ENCODE measurements at regions not wholly inside any gene's neighbourhood (a gene's known extent, or its start where the extent isn't known, plus 50 kb on each side); places are given as distances from the start of the nearest gene placed in this dataset.

DNA sequence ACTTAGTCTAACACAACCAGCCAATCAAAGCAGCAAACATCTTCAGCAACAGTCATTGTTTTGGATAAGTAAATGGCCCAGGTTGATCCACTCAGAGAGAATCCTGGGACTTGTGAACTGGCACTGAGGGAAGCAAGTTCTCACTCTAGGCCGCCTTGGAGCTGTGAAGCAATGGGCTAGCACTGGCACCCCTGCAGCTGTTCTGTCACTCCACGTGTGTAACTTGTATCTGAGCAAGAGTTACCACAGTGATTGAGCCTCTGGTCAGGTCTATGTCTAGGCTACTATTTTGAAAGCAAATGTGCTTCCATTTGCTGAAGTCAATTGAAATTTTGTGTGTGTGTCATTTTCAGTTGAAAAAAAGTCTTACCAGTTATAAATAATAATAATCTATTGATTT lies 57.2 kb upstream of the HS3ST1 start:
- DNase-seq (ENCODE audit: low spot score) (no peak), ATAC-seq (no peak)
- no peak overlapping the region for H3K27ac Mint-ChIP-seq
- H3K9me3 Mint-ChIP-seq, result peaks cover 59% of the 10 kb centered on the region
- peaks cover 41% of the 10 kb centered on the region for H3K36me3 Mint-ChIP-seq
- H3K4me1 Mint-ChIP-seq, result no peaks in the 10 kb centered on the region
- peaks cover 5% of the 10 kb centered on the region; the same call in 1 of the 2 replicates for H3K27me3 Mint-ChIP-seq (ENCODE audit: low read depth)
- CTCF ChIA-PET, result no interaction called here
- no peak for TF ChIP-seq ZNF512 (CRISPR knock-in tag; IDR thresholded peaks at IDR 0.05; ENCODE audit: borderline replicate concordance)
- TF ChIP-seq NFYB (CRISPR knock-in tag; conservative IDR thresholded peaks at IDR 0.05; ENCODE audit: low read depth), result no peak
- TF ChIP-seq CREM (CRISPR knock-in tag; IDR thresholded peaks at IDR 0.05), result no peak
- TF ChIP-seq TEAD4 (CRISPR knock-in tag; IDR thresholded peaks at IDR 0.05), result no peak
- no peak for TF ChIP-seq SMAD3 (CRISPR knock-in tag; IDR thresholded peaks at IDR 0.05; ENCODE audit: borderline replicate concordance)
- TF ChIP-seq E2F5 (CRISPR knock-in tag; IDR thresholded peaks at IDR 0.05), result no peak
- POLR2A ChIA-PET, result no interaction called here
- H3K4me3 Mint-ChIP-seq, result no peak overlapping the region

GRCh38 chr4:11484531-11484930 lies 55.8 kb upstream of the HS3ST1 start:
- H3K36me3 Mint-ChIP-seq, result peaks cover 34% of the 10 kb centered on the region
- TF ChIP-seq ZNF138 (CRISPR knock-in tag; conservative IDR thresholded peaks at IDR 0.05) (no peak), NR1H2 (CRISPR knock-in tag; IDR thresholded peaks at IDR 0.05) (no peak), IRF1 (CRISPR knock-in tag; IDR thresholded peaks at IDR 0.05) (no peak), EMX1 (CRISPR knock-in tag; IDR thresholded peaks at IDR 0.05) (no peak), TEAD1 (CRISPR knock-in tag; IDR thresholded peaks at IDR 0.05) (no peak), ZNF396 (CRISPR knock-in tag; IDR thresholded peaks at IDR 0.05; ENCODE audit: borderline replicate concordance) (no peak), RORB (CRISPR knock-in tag; IDR thresholded peaks at IDR 0.05) (no peak), NFYB (CRISPR knock-in tag; conservative IDR thresholded peaks at IDR 0.05; ENCODE audit: low read depth) (no peak), ZNF317 (CRISPR knock-in tag; IDR thresholded peaks at IDR 0.05; ENCODE audit: borderline replicate concordance, low read depth) (no peak), NFE2L1 (CRISPR knock-in tag; IDR thresholded peaks at IDR 0.05) (no peak), NR2C2 (CRISPR knock-in tag; IDR thresholded peaks at IDR 0.05) (no peak), ZNF232 (CRISPR knock-in tag; IDR thresholded peaks at IDR 0.05) (no peak), MLX (CRISPR knock-in tag; IDR thresholded peaks at IDR 0.05) (no peak), ZNF263 (CRISPR knock-in tag; IDR thresholded peaks at IDR 0.05; ENCODE audit: low read depth) (no peak), MXD4 (CRISPR knock-in tag; IDR thresholded peaks at IDR 0.05; ENCODE audit: borderline replicate concordance) (no peak)
- TF ChIP-seq, protein P1, sequence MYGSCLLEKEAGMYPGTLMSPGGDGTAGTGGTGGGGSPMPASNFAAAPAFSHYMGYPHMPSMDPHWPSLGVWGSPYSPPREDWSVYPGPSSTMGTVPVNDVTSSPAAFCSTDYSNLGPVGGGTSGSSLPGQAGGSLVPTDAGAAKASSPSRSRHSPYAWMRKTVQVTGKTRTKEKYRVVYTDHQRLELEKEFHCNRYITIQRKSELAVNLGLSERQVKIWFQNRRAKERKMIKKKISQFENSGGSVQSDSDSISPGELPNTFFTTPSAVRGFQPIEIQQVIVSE (CRISPR knock-in tag; IDR thresholded peaks at IDR 0.05; ENCODE audit: borderline replicate concordance), result no peak
- TF ChIP-seq, protein P2, sequence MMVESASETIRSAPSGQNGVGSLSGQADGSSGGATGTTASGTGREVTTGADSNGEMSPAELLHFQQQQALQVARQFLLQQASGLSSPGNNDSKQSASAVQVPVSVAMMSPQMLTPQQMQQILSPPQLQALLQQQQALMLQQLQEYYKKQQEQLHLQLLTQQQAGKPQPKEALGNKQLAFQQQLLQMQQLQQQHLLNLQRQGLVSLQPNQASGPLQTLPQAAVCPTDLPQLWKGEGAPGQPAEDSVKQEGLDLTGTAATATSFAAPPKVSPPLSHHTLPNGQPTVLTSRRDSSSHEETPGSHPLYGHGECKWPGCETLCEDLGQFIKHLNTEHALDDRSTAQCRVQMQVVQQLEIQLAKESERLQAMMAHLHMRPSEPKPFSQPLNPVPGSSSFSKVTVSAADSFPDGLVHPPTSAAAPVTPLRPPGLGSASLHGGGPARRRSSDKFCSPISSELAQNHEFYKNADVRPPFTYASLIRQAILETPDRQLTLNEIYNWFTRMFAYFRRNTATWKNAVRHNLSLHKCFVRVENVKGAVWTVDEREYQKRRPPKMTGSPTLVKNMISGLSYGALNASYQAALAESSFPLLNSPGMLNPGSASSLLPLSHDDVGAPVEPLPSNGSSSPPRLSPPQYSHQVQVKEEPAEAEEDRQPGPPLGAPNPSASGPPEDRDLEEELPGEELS (CRISPR knock-in tag; IDR thresholded peaks at IDR 0.05), result no peak
- no peak for DNase-seq (ENCODE audit: low spot score)
- H3K27ac Mint-ChIP-seq, result no peak overlapping the region
- no peaks in the 10 kb centered on the region for H3K4me1 Mint-ChIP-seq
- ATAC-seq, result no peak
- peaks cover 3% of the 10 kb centered on the region; the same call in 1 of the 2 replicates for H3K27me3 Mint-ChIP-seq (ENCODE audit: low read depth)
- H3K4me3 Mint-ChIP-seq, result no peak overlapping the region
- peaks cover 48% of the 10 kb centered on the region for H3K9me3 Mint-ChIP-seq
- POLR2A ChIA-PET, result no interaction called here
- CTCF ChIA-PET, result no interaction called here
